Stimulated activated CD4-positive, alpha-beta T cell treated with anti-CD3 and anti-CD28 coated beads, Interleukin-1b, Interleukin-23, amount 100 ng/mL, for 4 hours (primary cell): ENCODE measurements at regions not wholly inside any gene's neighbourhood (a gene's known extent, or its start where the extent isn't known, plus 50 kb on each side); places are given as distances from the start of the nearest gene placed in this dataset.
"Not testable (repeated sequence)": the region's sequence is repeated elsewhere in the genome, so short reads cannot be mapped to it uniquely, and the experiment has no call there.

Experiments
- DNase-seq, 2 donors: peaks; one replicate each; pipeline ENCODE4 v3.0.0-alpha.2; 2020; ENCODE audit warnings: low read depth in 2 of 2

DNA sequence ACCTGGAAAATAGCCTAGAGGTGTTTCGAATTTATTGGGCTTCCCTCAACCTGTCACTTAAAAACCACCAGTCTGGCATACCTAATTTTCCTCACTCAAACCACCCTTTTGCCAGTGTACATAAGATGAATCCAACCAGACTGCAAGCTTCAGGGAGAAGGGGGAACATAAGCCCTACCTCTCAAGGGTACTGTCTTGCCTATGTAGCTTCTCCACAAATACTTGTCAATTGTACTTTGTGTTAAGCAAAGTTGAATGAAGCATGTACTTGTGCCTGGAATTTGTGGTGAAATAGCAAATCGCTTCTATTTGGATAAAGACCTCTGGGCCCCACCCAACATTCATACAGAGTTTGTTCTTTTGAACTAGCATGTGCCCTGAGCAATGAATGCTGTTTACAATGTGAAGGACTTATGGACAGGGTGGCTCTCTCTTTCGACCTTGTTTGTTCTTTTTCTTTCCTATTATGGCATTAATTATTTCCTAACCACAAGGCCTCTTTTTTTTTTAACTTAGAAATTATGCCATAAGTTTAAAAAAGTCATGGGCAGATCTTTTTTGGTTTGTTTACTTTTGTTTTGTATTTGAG is 580.2 kb downstream of the EBF1 start:
- DNase-seq: no peak

DNA sequence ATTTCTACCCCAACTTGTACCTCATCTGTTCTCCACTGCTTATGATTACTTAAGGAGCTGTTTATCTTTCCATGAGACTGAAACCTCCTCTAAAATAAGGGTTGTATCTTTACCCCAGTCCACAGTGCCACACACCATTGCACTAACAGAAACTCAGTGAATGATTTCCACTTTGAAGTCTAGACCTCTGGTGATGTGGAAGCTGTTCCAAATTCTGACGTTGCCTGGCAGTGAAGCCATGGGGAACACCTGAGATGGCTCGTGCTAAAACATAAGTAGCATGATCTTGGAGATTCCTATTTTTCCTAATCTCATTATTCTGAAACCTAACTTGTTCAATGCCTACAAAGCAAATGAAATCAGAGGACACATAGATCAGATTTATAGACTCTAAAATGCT is 583.2 kb downstream of the EBF1 start:
- no peak for DNase-seq

DNA sequence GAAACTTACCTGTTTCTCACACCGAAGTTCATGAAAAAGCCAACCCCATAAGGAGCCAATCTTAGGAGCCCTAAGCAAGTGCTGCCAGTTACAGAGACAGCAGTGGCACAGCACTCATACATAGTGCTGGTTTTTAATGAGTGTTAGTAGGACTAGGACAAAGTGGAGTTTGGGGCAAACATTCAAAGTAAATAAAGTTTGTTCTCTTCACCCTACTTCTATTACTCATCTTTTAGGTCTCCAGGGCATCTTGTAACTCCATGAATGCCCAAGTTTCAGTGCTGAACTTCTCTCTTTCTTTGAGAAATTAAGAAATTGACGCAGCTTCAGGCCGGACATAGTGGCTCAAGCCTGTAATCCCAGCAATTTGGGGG is 584.7 kb downstream of the EBF1 start:
- no peak for DNase-seq

DNA sequence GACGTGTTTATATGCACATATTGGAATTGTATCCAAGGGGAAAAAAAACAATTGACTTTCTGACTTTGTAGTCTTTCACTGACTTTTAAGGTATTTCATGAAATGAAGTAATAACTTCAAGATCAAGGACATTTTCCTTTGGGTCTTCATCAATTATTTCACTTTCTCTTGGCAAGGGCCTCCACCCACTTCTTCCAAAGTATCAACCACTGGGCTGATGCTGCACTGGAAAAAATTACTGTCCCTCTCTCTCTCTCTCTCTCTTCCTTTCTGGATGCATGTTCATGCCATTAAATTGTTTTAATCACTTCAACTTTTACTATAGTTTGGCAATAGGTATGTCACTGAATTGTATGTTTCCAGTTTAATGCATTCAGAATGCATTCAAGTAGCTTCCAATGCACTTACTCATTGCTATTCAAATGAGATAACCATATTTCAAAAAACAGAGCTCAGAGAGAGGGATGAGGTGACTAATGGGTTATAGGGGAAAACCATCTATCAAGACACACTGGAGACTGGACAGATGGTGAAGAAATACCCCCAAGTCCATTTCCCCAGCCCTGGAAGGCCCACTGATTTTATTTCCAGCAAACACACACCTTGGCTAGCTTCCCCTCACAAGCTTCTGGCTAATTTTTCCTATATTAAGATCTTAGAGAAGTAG is 585.3 kb downstream of the EBF1 start:
- DNase-seq: no peak

DNA sequence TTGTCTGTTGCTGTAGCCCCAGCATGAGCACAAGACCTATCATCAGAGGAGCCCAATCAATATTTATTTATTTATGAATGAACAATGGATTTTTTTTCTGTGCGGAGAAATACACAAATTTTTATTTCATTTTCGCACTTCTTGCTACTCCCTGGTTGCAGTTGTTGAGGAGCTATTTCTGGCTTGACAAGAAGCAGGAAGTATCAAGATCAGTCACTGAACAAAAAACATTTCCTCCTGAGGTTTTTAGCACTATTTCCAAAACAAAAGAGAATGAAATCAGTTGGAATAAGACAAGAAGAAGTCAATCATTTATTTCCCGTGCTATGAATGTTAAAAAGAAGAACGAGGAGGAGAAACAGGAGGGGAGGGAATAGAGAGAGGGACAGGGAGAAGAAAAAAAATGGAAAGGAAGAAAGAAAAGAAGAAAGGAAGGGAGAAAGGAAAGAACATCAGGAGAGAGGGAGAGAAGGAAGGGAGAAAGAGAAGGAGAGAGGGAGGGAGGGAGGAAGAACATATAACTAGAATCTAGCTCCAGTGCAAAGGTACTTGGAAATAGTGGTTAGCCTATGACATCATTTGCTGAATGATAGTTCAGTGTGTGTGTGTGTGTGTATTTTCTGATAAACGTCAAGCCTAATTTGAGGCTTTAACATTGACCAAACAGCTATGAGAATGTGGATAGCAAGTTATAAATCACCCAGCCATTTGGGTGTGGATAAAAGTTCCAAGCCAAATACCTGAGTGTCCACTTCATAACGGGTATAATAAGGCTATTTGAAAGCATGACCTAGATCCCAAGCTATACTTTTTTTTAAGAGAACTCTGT is 586.0 kb downstream of the EBF1 start:
- no peak for DNase-seq

DNA sequence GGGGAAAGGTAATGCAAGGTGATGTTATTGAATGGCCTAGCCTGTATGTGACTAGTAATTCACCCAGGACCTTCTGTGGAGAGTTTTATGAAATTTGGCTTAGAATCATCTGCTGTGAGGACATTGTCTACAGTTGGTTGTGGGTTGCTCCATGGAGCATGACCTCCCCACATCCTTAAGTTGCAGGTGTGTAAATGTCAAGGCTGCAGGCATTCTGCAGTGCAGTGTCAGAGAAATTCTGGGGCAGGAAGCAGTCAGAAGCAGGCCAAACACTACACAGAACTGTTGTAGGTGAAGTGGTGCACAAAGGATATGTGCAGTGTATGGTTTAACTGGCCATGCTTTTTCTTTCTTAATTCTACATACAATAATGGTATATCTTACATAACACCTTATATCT is 588.3 kb downstream of the EBF1 start:
- no peak for DNase-seq

DNA sequence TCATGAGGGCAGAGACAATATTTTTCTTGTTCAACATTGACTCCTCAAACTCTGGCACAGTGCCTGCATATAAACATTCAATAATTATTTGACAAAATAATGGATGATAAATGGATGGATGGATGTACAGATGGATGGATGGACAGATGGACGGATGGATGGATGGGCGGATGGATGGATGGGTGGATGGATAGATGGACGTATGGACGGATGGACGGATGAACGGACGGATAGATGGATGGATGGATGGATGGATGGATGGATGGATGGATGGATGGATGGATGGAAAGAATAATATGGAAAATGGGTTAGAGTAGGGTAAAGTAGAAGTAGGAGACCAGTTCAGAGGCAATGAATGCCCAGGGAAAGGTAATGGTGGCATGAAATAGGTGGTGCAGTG is 589.2 kb downstream of the EBF1 start:
- no peak for DNase-seq

DNA sequence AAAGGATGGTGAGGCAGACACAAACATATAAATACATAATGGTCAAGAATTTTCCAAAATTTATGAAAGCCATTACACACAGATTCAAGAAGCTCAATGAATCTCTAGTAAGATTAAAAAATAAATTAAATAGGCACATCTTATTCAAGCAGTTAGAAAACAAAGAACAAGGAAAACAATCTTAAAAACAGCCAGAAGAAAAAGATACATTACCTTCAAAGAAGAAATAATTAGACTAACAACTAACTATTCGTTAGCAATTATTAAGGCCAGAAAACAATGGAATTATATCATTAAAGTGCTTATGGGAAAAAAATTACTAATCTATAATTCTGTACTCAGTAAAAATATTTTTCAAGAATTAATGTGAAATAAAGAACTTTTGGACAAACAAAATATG is 593.1 kb downstream of the EBF1 start:
- no peak for DNase-seq

DNA sequence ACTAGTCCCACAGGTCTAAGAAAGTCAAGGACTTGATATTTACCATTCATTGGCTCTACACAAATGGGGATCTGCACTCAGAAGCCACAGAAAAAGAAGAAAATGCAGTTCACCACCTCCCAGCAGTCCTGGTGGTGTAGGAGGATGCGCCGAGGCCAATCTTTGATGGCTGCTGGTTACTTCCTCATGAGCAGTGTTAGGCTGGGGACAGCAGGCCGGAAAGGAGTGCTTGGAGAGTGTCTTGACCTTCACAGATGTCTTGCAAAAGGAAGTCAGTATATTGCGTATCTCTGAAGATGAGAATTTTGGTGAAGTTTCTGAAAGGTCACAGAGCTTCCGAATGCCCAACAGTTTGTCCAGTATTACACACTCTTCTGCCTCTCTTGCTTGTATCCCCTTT is 597.0 kb downstream of the EBF1 start:
- DNase-seq: no peak

DNA sequence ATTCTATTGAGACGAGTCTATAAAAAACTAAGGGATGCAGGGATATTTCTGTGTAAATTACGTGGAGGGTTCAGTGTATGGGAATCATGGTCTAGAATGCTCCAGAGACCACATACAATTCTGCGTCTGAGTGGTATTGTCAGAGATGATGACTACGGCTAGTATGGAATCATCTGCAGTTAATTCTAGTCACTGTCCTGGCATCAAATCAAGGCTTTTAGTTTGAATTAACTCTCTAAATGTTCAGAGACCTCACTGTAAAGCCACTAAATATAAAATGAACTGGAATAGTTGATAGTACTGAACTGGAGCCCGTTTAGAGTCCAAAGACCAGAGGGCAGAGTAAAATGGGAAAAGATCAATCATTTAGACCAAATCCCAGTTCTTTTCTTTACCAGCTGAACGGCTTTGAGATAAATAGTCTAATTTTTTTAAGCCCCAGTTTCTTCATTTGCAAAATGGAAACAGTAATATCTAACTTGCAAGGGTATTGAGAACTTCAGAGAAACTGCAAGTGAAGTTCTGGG is 599.8 kb downstream of the EBF1 start:
- no peak for DNase-seq

DNA sequence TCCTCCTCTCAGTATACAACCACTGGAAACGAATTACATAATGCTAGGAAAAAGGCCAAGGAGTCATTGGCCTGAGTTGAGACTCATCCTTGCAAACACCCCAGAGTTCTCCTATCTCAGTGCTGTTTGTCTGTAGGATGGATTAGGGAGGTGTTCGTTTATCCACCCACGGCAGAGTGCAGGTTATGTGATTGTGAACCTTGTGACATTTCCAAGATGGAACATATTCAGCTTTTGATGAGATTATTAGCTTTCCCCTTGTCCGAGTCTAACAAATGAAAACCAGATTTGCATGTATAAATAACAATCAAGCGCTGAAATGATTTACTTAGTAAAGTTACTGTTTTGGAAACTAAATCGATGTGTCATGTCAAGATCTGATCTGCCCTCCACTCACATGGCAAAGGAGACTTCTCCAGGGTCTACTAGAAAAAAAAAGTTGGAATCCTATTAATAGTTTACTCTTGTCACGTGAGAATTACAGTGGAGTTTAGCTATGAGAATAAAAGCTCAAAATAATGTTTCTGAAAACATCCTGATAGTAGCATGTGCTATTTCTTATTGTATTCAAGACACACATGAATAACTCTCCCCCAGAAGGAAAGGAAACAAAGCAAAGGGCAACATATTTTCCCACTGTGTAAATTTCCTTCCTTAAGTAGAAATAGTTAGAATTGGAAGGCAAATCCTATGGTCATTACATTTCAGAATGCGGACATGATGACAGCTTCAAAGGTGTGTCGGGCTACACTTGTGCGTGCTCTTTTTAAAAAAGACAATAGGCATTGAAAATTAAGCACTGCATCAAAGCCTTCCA is 600.4 kb downstream of the EBF1 start:
- DNase-seq: no peak

DNA sequence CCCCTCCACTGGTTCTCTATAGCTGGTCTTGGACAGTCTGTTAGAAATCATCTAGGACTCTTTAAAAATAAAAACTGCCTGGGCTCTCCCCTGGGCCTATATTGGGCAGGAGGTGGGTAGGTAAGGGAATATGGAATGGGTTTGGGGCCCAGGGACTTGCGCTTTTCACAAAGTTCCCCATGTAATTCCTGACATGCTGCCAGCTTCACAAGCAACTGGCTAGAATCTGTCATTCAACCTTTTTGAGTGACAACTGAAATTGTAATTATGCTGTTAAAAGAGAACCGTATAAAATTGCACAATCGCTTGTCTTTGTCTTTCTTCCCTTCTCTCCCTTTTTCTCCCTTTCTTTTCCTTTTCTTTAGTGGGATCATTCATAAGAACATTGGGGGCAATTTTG is 603.1 kb downstream of the EBF1 start:
- no peak for DNase-seq

DNA sequence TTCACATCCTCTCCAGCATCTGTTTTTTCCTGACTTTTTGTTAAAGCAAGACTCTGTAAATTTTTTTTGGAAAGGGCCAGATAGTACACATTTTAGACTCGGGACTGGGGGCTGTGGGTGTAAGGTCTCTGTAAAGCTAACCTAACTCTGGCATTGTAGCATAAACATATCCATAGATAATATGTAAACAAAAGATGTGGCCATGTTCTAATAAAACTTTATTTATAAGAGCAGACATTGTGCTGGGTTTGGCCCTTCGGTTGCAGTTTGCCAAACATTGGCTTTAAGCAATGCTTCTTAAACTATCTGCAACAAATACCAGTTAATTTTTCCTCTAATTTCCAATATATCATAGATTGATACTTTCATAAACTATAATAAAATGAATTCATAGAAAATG is 605.2 kb downstream of the EBF1 start:
- no peak for DNase-seq

DNA sequence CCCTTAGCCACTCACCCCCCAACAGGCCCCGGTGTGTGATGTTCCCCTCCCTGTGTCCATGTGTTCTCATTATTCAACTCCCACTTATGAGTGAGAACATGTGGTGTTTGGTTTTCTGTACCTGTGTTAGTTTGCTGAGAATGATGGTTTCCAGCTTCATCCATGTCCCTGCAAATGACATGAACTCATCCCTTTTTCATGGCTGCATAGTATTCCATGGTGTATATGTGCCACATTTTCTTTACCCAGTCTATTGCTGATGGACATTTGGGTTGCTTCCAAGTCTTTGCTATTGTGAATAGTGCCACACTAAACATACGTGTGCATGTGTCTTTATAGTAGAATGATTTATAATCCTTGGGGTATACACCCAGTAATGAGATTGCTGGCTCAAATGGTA is 605.7 kb downstream of the EBF1 start:
- not testable (repeated sequence) for DNase-seq

DNA sequence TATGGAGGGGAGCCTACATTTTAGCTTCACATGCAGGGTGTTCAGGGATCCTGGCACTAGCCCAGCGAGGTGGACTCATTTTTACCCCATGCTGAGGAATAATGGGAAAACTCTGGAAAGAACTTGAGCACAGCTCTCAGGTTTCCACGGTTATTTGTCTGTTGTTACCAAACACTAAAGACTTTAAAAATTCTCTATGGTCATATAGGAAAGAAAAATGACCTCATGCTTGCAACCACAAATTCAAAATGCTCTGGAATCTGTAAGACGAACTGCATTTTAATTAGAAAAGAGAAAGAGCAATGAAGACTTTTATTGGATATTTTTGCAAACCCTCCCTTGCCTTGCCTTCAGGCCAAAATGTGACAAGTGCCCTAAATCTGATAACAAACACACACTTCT is 606.9 kb downstream of the EBF1 start:
- DNase-seq: no peak

DNA sequence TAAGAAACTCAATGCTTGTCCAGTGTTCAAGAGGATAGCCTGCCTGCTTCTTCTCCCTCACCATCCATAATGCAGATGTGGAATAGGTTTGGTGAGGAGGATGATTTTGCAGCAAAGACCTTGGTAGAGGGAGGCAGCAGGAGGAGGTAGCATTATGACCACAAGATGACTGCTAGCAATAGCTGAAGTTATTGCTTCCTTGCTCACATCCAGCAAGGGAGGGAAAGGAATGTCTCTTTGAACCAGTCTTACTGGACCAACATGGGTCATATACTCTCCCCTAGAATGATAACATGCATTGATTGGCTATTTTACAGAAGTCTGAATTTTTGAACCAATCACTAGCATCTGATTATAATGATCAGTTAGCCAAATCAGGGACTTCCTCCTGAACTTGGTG is 607.6 kb downstream of the EBF1 start:
- no peak for DNase-seq

DNA sequence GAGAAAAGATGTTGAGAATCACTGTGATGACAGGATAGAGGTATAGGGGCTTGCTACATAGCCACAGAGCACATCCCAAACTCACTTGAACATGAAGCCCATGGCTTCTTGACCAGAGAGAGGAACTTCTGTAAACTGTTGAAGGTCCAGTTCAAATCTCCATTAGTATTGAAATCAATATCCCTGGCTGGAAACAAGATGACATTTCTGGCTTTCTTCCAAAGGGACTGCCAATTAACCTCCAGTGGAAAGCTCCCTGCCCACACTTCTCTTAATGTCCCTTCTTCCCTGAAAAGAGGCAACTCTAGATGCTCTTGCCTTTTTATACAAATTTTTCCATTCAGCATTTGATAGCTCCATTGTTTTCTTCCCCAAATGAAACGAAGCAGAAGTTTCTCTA is 612.1 kb downstream of the EBF1 start:
- DNase-seq: no peak

DNA sequence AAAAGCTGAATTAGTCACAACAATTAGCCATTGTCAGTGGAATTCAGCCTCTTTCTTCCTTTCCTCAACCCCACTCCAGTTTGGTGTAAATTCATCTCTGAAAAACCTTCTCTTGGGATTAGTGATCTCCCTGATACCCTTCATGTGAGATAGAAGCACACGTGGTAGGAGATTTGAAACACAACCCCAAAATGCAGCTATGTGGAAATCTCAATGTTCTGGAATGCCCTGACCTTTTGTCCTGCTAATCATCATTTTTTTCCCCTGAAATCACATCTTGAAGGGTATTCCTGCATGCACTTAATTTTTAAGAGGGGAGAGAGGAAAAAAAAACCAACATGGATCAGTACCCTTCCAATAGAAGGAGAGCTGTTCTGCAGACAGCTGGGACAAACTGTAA is 612.6 kb downstream of the EBF1 start:
- no peak for DNase-seq

DNA sequence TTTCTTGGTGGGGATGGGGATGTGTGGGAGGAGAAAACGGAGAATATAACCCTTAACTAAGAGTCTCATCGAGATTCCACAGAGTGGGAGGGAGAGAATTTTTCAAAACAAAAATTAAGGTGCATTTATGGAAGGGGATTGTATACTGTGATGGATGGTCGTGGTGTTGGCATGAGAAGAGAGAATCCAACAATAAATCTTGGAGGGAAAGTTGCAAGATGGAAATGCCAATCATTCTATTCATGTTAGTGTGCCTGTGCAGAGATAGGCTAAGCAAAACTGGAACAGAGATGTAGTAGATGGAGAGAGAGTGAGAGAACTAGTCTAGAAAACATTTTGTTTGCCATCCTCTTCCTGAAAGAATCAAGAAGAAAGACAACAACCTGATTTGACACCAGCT is 613.1 kb downstream of the EBF1 start:
- no peak for DNase-seq

DNA sequence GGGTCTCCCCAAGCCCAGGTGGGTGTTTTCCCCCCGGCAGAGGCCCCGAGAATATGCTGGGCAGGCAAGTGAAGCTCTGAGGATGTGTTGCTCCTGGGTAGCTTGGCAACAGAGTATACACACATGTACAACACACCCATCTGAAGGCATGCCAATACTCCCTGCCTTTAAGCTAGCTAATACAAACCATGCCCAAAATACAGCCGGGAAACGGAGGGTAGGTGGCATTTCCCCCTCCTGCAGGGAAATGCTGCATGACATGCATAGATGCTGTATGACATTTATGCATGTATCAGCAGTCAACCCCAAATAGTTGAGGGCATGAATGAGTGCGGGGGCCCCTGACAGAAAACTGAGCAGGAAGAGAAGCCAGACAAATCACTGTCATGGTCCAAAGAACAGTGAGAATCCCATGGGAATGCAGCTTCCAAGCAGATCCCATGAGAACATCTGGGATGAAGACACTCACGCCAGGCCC is 614.1 kb downstream of the EBF1 start:
- DNase-seq: no peak

DNA sequence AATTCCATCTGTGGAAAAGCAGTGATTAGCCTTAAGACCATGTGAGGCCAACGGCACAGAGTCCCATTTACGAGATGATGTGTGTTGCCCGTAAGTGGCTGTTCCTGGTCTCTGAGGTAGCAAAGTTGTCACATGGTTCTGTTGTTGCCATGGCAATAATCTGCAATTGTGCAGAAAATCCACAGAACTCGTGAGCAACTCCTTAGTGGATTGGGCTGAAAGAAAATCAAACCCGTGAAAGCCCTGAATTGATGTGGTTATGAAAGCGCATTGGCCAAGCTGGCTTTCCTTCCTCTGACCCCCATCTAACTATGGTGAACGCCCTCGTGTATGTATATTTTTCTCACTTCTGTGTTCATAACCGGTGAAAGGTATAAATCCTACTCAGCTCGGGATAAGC is 614.7 kb downstream of the EBF1 start:
- no peak for DNase-seq

DNA sequence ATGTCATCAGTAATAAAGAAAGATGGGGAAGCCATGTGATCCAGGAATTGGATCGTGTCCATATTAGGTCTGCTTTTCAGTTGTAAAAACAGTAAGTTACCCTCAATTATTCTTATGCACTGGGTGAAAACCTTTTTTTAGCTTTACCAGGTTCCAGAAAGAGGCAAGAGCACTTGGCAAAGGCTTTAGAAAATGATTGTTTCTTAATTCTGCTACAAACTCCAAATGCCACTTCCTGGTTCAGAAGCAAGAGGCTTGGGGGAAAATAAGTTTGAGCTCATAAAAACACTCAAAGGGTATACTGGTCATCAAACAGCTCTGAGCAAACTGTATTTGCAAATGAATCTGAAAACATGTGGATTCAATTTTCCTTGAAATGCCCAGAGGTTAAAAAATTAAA is 615.6 kb downstream of the EBF1 start:
- DNase-seq: no peak
